KMS-11 (cell line): ENCODE measurements at regions not wholly inside any gene's neighbourhood (a gene's known extent, or its start where the extent isn't known, plus 50 kb on each side); places are given as distances from the start of the nearest gene placed in this dataset.

Experiments
- H2AFZ ChIP-seq: fragments of 200-600 bp; sonication (generic); 2 replicates; pipeline ENCODE4 v1.6.1; 2016; ENCODE audit warnings: antibody characterized with exemption, mixed run types, low read depth
- H3K27ac ChIP-seq: fragments of 200-600 bp; sonication (generic); 2 replicates; pipeline ENCODE4 v1.6.1; 2016; ENCODE audit warnings: mild to moderate bottlenecking, mixed run types
- H3K27me3 ChIP-seq: fragments of 200-600 bp; sonication (generic); 2 replicates; pipeline ENCODE4 v1.6.1; 2017; ENCODE audit warnings: mild to moderate bottlenecking, low read depth, mixed run types, moderate library complexity; ENCODE audit not compliant: insufficient read depth
- H3K36me3 ChIP-seq: fragments of 200-600 bp; sonication (generic); 2 replicates; pipeline ENCODE4 v1.6.1; 2017; ENCODE audit warnings: mild to moderate bottlenecking, mixed run types; ENCODE audit not compliant: insufficient read depth
- H3K4me1 ChIP-seq: fragments of 200-600 bp; sonication (generic); 2 replicates; pipeline ENCODE4 v1.6.1; 2016; ENCODE audit warnings: mild to moderate bottlenecking, low read depth, mixed run types; ENCODE audit not compliant: poor library complexity, severe bottlenecking
- H3K4me2 ChIP-seq: fragments of 200-600 bp; sonication (generic); 2 replicates; pipeline ENCODE4 v1.7.0; 2016; ENCODE audit warnings: mild to moderate bottlenecking, mixed run types
- H3K4me3 ChIP-seq: fragments of 200-600 bp; sonication (generic); IDR thresholded peaks from 2 replicates; pipeline ENCODE4 v1.6.1; 2017; ENCODE audit warnings: low read depth, low read length, mixed read lengths; ENCODE audit not compliant: insufficient read depth
- H3K79me2 ChIP-seq: fragments of 200-600 bp; sonication (generic); 2 replicates; pipeline ENCODE4 v1.6.1; 2016; ENCODE audit warnings: low read depth, mixed run types; ENCODE audit not compliant: insufficient read depth
- H3K9ac ChIP-seq: fragments of 200-600 bp; sonication (generic); 2 replicates; pipeline ENCODE4 v1.6.1; 2016; ENCODE audit warnings: mild to moderate bottlenecking, mixed run types
- H4K20me1 ChIP-seq: fragments of 200-600 bp; sonication (generic); 2 replicates; pipeline ENCODE4 v1.6.1; 2016; ENCODE audit warnings: mild to moderate bottlenecking, mixed run types; ENCODE audit not compliant: insufficient read depth
- TF ChIP-seq, protein P1 (sequence below): fragments of 200-600 bp; sonication (generic); conservative IDR thresholded peaks from 2 replicates; pipeline ENCODE4 v1.6.1; 2017; ENCODE audit warnings: low read depth, mild to moderate bottlenecking, antibody characterized with exemption, low read length, moderate library complexity, mixed read lengths

DNA sequence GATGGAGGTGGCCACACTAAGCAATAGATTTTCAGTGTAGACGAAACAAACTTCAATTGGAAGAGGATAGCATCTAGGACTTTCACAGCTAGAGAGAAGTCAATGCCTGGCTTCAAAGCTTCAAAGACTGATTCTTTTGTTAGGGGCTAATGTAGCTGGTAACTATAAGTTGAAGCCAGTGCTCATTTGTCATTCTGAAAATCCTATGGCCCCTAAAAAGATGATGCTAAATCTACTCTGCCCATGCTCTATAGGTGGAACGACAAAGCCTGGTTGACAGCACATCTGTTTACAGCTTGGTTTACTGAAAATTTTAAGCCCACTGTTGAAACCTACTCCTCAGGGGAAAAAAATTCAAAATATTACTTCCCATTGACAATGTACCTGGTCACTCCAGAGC, 226.7 kb downstream of the BCAS1 start:
- no peaks in the 10 kb centered on the region for H3K79me2 ChIP-seq
- H3K4me1 ChIP-seq, result peaks cover 49% of the 10 kb centered on the region
- H3K36me3 ChIP-seq, result no peaks in the 10 kb centered on the region
- no peak overlapping the region for H3K9ac ChIP-seq
- no peaks in the 10 kb centered on the region for H4K20me1 ChIP-seq
- no peak overlapping the region for H3K27ac ChIP-seq
- H3K4me3 ChIP-seq, result no peak overlapping the region
- no peaks in the 10 kb centered on the region; the same call in 1 of the 2 replicates for H3K27me3 ChIP-seq
- H2AFZ ChIP-seq, result no peak overlapping the region
- no peak overlapping the region for H3K4me2 ChIP-seq
- TF ChIP-seq, protein P1, sequence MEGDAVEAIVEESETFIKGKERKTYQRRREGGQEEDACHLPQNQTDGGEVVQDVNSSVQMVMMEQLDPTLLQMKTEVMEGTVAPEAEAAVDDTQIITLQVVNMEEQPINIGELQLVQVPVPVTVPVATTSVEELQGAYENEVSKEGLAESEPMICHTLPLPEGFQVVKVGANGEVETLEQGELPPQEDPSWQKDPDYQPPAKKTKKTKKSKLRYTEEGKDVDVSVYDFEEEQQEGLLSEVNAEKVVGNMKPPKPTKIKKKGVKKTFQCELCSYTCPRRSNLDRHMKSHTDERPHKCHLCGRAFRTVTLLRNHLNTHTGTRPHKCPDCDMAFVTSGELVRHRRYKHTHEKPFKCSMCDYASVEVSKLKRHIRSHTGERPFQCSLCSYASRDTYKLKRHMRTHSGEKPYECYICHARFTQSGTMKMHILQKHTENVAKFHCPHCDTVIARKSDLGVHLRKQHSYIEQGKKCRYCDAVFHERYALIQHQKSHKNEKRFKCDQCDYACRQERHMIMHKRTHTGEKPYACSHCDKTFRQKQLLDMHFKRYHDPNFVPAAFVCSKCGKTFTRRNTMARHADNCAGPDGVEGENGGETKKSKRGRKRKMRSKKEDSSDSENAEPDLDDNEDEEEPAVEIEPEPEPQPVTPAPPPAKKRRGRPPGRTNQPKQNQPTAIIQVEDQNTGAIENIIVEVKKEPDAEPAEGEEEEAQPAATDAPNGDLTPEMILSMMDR, result no peak

DNA sequence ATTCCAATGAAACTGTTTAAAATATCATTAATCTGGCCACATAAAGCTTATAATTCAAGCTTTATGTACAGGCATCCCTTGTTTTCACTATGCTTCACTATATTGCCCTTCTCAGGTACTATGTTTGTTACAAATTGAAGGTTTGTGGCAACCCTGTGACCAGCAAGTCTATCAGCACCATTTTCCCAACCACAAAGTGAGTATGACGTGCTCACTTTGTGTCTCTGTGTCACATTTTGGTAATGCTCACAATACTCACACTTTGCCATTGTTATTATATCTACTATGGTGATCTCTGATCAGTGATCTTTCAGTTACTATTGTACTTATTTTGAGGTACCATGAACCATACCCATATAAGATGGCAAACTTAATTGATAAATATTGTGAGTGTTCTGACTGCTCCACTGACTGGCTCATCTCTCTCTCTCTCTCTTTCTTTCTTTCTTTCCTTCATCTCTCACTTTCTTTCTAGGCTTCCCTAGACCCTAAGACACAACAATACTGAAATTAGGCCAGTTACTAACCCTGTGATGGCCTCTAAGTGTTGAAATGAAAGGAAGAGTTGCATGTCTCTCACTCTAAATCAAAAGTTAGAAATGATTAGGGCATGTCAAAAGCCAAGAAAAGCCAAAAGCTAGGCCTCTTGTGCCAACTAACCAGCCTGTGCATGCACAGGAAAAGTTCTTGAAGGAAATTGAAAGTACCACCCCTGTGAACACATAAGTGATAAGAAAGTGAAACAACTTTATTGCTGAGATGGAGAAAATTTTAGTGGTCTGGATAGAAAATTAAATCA, 227.9 kb downstream of the BCAS1 start:
- H3K27me3 ChIP-seq, result no peaks in the 10 kb centered on the region; the same call in 1 of the 2 replicates
- H3K4me2 ChIP-seq, result peak overlapping the region; percentile 52
- H3K36me3 ChIP-seq, result no peaks in the 10 kb centered on the region
- H3K4me3 ChIP-seq, result no peak overlapping the region
- no peak overlapping the region for H3K9ac ChIP-seq
- H3K4me1 ChIP-seq, result peaks cover 55% of the 10 kb centered on the region
- H3K27ac ChIP-seq, result 0 out of 2 replicates have a peak overlapping the region, but pooled peaks have one; percentile 4
- TF ChIP-seq, protein P1, result no peak
- H4K20me1 ChIP-seq, result no peaks in the 10 kb centered on the region
- H2AFZ ChIP-seq, result no peak overlapping the region
- no peaks in the 10 kb centered on the region for H3K79me2 ChIP-seq

DNA sequence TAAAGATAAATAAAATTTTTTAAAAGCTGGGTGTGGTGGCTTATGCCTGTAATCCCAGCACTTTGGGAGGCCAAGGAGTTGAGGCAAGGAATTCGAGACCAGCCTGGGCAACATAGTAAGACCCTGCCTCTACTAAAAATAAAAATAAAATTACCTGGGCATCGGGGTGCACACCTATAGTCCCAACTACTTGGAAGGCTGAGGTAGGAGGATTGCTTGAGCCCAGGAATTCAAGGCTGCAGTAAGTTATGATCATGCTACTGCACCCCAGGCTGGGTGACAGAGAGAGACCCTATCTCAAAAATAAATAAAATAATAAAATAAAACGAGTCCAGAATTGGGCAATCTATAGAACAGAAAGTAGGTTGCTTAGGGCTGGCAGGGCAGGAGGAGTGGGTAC, 228.7 kb downstream of the BCAS1 start:
- H4K20me1 ChIP-seq, result no peaks in the 10 kb centered on the region
- H3K4me1 ChIP-seq, result peaks cover 55% of the 10 kb centered on the region
- no peaks in the 10 kb centered on the region for H3K79me2 ChIP-seq
- H3K27ac ChIP-seq, result no peak overlapping the region
- TF ChIP-seq, protein P1, result no peak
- peaks cover 5% of the 10 kb centered on the region; the same call in 1 of the 2 replicates for H3K27me3 ChIP-seq
- H2AFZ ChIP-seq, result no peak overlapping the region
- H3K4me3 ChIP-seq, result no peak overlapping the region
- no peaks in the 10 kb centered on the region for H3K36me3 ChIP-seq
- H3K9ac ChIP-seq, result no peak overlapping the region
- H3K4me2 ChIP-seq, result peak overlapping the region; percentile 52

DNA sequence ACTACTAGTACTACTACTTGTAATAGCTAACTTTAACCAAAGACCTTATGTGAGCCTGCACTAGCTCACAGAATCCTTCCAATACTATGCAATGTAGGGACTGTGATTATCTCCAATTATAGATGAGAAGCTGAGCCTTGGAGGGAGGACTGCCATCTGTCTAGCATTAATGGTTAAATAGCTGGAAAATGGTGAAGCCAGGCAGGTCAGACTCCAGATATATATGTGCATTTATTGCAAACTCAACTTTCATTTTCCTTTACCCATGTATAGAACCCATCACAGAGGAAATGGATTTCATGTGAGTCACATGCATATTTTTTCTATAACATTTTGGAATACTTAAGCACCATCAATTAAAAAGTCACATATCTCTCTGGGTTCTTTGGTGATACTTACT, 229.9 kb downstream of the BCAS1 start:
- TF ChIP-seq, protein P1, result no peak
- H3K36me3 ChIP-seq, result no peaks in the 10 kb centered on the region
- H3K27ac ChIP-seq, result no peak overlapping the region
- no peaks in the 10 kb centered on the region for H3K79me2 ChIP-seq
- no peak overlapping the region for H3K4me3 ChIP-seq
- no peak overlapping the region for H3K9ac ChIP-seq
- peaks cover 5% of the 10 kb centered on the region; the same call in 1 of the 2 replicates for H3K27me3 ChIP-seq
- H2AFZ ChIP-seq, result no peak overlapping the region
- no peak overlapping the region; the same call in 1 of the 2 replicates for H3K4me2 ChIP-seq
- H3K4me1 ChIP-seq, result peaks cover 55% of the 10 kb centered on the region
- no peaks in the 10 kb centered on the region for H4K20me1 ChIP-seq
